Gastroesophageal sphincter (tissue), 4 donors: ENCODE measurements at regions not wholly inside any gene's neighbourhood (a gene's known extent, or its start where the extent isn't known, plus 50 kb on each side); places are given as distances from the start of the nearest gene placed in this dataset.

Experiments
- ATAC-seq: fragments of 150-250 bp; one replicate; pipeline ENCODE4 v1.9.1; 2016; ENCODE audit warnings: mild to moderate bottlenecking, moderate library complexity
- H3K27ac ChIP-seq, 4 donors: fragments of 200-600 bp; sonication (generic) in 3 of 4; 1 replicate in 3 of 4; 2 replicates in 1 of 4; pipeline ENCODE4 v1.5.1; 2016 to 2019
- H3K27me3 ChIP-seq: fragments of 200-600 bp; sonication (generic); one replicate; pipeline ENCODE4 v1.5.1; 2019
- H3K36me3 ChIP-seq, 2 donors: fragments of 200-600 bp; sonication (generic); one replicate each; pipeline ENCODE4 v1.5.1; 2019; ENCODE audit warnings: control low read depth in 1 of 2
- H3K4me1 ChIP-seq, 3 donors: fragments of 200-600 bp; sonication (generic); 1 replicate in 2 of 3; 2 replicates in 1 of 3; pipeline ENCODE4 v1.5.1; 2016 to 2019; ENCODE audit warnings: control low read depth in 2 of 3
- H3K4me3 ChIP-seq, 2 donors: fragments of 200-600 bp; sonication (generic); one replicate each; pipeline ENCODE4 v1.5.1; 2019; ENCODE audit warnings: mild to moderate bottlenecking in 1 of 2, moderate library complexity in 1 of 2
- H3K9me3 ChIP-seq, 3 donors: fragments of 200-600 bp; sonication (generic); one replicate each; pipeline ENCODE4 v1.5.1; 2017 to 2019; ENCODE audit warnings: control low read depth in 2 of 3
- CTCF ChIP-seq, 4 experiments: fragments of 200-600 bp in 2 of 4; fragments of 450-650 bp in 2 of 4; sonication (generic) in 1 of 4; IDR thresholded peaks; one replicate each; pipeline ENCODE4 v1.5.1; 2017 to 2019; ENCODE audit warnings: antibody characterized with exemption in 4 of 4, mild to moderate bottlenecking in 2 of 4, moderate library complexity in 2 of 4
- EP300 ChIP-seq: sonication (generic); formaldehyde crosslinking; IDR thresholded peaks from one replicate; pipeline ENCODE4 v1.6.1; 2017; ENCODE audit warnings: antibody characterized with exemption, mild to moderate bottlenecking
- POLR2A ChIP-seq, 2 donors: fragments of 450-650 bp; IDR thresholded peaks; one replicate each; pipeline ENCODE4 v1.6.1; 2017; ENCODE audit warnings: antibody characterized with exemption in 2 of 2, mild to moderate bottlenecking in 2 of 2, moderate library complexity in 1 of 2
- POLR2AphosphoS5 ChIP-seq: sonication (generic); formaldehyde crosslinking; IDR thresholded peaks from one replicate; pipeline ENCODE4 v1.6.1; 2017; ENCODE audit warnings: antibody characterized with exemption
- WGBS, 2 donors: methylation state at CpG; one replicate each; pipeline ENCODE4 v1.1.5; 2018; ENCODE audit warnings: low coverage in 1 of 2; 5-methylcytosine and 5-hydroxymethylcytosine counted together

- no peak for ATAC-seq
- H3K4me3 ChIP-seq, result no peak overlapping the region
- WGBS, 2 donors, result 58 to 61% methylated on average over 4 of the region's 4 CpGs
- H3K4me1 ChIP-seq, result no peaks in the 10 kb centered on the region
- TF ChIP-seq POLR2AphosphoS5, result no peak
- TF ChIP-seq CTCF (IDR thresholded peaks at IDR 0.05), result no peak
- TF ChIP-seq POLR2A (IDR thresholded peaks at IDR 0.05), result no peak
- no peak for TF ChIP-seq EP300
- no peaks in the 10 kb centered on the region for H3K27me3 ChIP-seq
- H3K9me3 ChIP-seq, result no peaks in the 10 kb centered on the region
- H3K27ac ChIP-seq, result no peak overlapping the region
- H3K36me3 ChIP-seq, result no peaks in the 10 kb centered on the region
Measured at GRCh38 chr5:128637031-128637430, 99.0 kb upstream of the FBN2 start.

- no peak overlapping the region for H3K4me3 ChIP-seq
- no peaks in the 10 kb centered on the region for H3K9me3 ChIP-seq
- TF ChIP-seq POLR2A (IDR thresholded peaks at IDR 0.05) (no peak), EP300 (no peak), POLR2AphosphoS5 (no peak), CTCF (IDR thresholded peaks at IDR 0.05) (no peak)
- ATAC-seq, result no peak
- WGBS, 2 donors, result 50 to 59% methylated on average over 1 of the region's 1 CpG
- H3K4me1 ChIP-seq, result no peaks in the 10 kb centered on the region
- H3K27me3 ChIP-seq, result no peaks in the 10 kb centered on the region
- no peaks in the 10 kb centered on the region for H3K36me3 ChIP-seq
- no peak overlapping the region for H3K27ac ChIP-seq
Measured at GRCh38 chr5:128641861-128642260, 103.8 kb upstream of the FBN2 start.

- no peaks in the 10 kb centered on the region for H3K4me1 ChIP-seq
- no peaks in the 10 kb centered on the region for H3K36me3 ChIP-seq
- no peak overlapping the region for H3K27ac ChIP-seq
- no peak overlapping the region for H3K4me3 ChIP-seq
- H3K27me3 ChIP-seq, result no peaks in the 10 kb centered on the region
- no peak for TF ChIP-seq POLR2AphosphoS5
- no peak for TF ChIP-seq POLR2A (IDR thresholded peaks at IDR 0.05)
- no peak for TF ChIP-seq EP300
- TF ChIP-seq CTCF (IDR thresholded peaks at IDR 0.05), result no peak
- no peaks in the 10 kb centered on the region for H3K9me3 ChIP-seq
- no peak for ATAC-seq
- 29 to 38% methylated on average over 4 of the region's 4 CpGs for WGBS, 2 donors
Measured at GRCh38 chr5:128644863-128645262, 106.8 kb upstream of the FBN2 start.

GRCh38 chr5:128645581-128645980 lies 107.5 kb upstream of the FBN2 start:
- no peak for TF ChIP-seq EP300
- no peak for TF ChIP-seq CTCF (IDR thresholded peaks at IDR 0.05)
- no peak for TF ChIP-seq POLR2AphosphoS5
- no peak for TF ChIP-seq POLR2A (IDR thresholded peaks at IDR 0.05)
- H3K4me1 ChIP-seq, result no peaks in the 10 kb centered on the region
- H3K4me3 ChIP-seq, result no peak overlapping the region
- no peaks in the 10 kb centered on the region for H3K36me3 ChIP-seq
- no peak overlapping the region for H3K27ac ChIP-seq
- H3K27me3 ChIP-seq, result no peaks in the 10 kb centered on the region
- no peak for ATAC-seq
- WGBS, 2 donors, result 68 to 79% methylated on average over 1 of the region's 1 CpG
- no peaks in the 10 kb centered on the region for H3K9me3 ChIP-seq

- no peaks in the 10 kb centered on the region for H3K27me3 ChIP-seq
- H3K9me3 ChIP-seq, result no peaks in the 10 kb centered on the region
- no peak overlapping the region for H3K27ac ChIP-seq
- 75 to 92% methylated on average over 2 of the region's 2 CpGs for WGBS, 2 donors
- H3K4me1 ChIP-seq, result no peaks in the 10 kb centered on the region
- H3K4me3 ChIP-seq, result no peak overlapping the region
- ATAC-seq, result no peak
- TF ChIP-seq EP300 (no peak), POLR2AphosphoS5 (no peak), CTCF (IDR thresholded peaks at IDR 0.05) (no peak), POLR2A (IDR thresholded peaks at IDR 0.05) (no peak)
- no peaks in the 10 kb centered on the region for H3K36me3 ChIP-seq
Measured at GRCh38 chr5:128646176-128646575, 108.1 kb upstream of the FBN2 start.
